GM12878 (cell line): ENCODE measurements at regions not wholly inside any gene's neighbourhood (a gene's known extent, or its start where the extent isn't known, plus 50 kb on each side); places are given as distances from the start of the nearest gene placed in this dataset.

Experiments
- ATAC-seq: fragments of 200-7000 bp; cut with Tn5 transposase; 3 replicates; pipeline ENCODE4 v1.9.1; 2020; ENCODE audit warnings: mild to moderate bottlenecking, moderate library complexity
- BruUV-seq: library from RNA; stranded (reverse); fragments of 400-500 nt; replicated peaks from 2 replicates; lab custom pipeline; 2021; lab: Mats Ljungman, UMichigan
- CTCF ChIA-PET: fragments of 300-600 bp; sonication (Branson Sonifier 250); formaldehyde crosslinking; extraction: SDS; loops from one replicate; lab custom pipeline; 2021; ENCODE audit warnings: inconsistent platforms; lab: Yijun Ruan, JAX
- POLR2A ChIA-PET: fragments of 350-600 bp; formaldehyde crosslinking; extraction: SDS; loops from one replicate; lab custom pipeline; 2021; ENCODE audit warnings: inconsistent platforms; lab: Charles Lee
- RAD21 ChIA-PET: fragments of 300-600 bp; sonication (Branson Sonifier 250); formaldehyde crosslinking; loops from one replicate; lab custom pipeline; 2023; ENCODE audit warnings: antibody characterized with exemption; ENCODE audit not compliant: unreplicated experiment; lab: Charles Lee
- SMC1A ChIA-PET: fragments of 300-600 bp; sonication (Branson Sonifier 250); formaldehyde crosslinking; loops from one replicate; lab custom pipeline; 2023; ENCODE audit not compliant: unreplicated experiment, uncharacterized antibody; lab: Charles Lee
- DNase-seq: peaks from one replicate; pipeline ENCODE4 v3.0.0-alpha.2; 2011; ENCODE audit warnings: low read depth, low spot score
- FAIRE-seq: peaks from 3 replicates; lab custom pipeline; 2011; peaks lifted over from hg19 to GRCh38; lab: Jason Lieb, UNC
- H2AFZ ChIP-seq: 2 replicates; pipeline ENCODE4 v1.6.0; 2011; ENCODE audit warnings: low read depth, low read length, control low read depth; ENCODE audit not compliant: control insufficient read depth
- H3K27ac ChIP-seq: 2 replicates; pipeline ENCODE4 v1.5.1; 2011; ENCODE audit warnings: control low read depth; ENCODE audit not compliant: control insufficient read depth, insufficient read depth
- H3K27me3 ChIP-seq, 2 experiments: replicated peaks in 1 of 2; 2 replicates each; pipeline versions ENCODE4 v1.6.0 to v1.6.1; 2011; ENCODE audit warnings: low read length in 1 of 2; ENCODE audit not compliant: control insufficient read depth in 2 of 2, insufficient read depth in 2 of 2
- H3K36me3 ChIP-seq, 2 experiments: 2 replicates each; pipeline ENCODE4 v1.5.1; 2011; ENCODE audit warnings: low read length in 1 of 2; ENCODE audit not compliant: control insufficient read depth in 2 of 2, insufficient read depth in 2 of 2
- H3K4me1 ChIP-seq: 2 replicates; pipeline ENCODE4 v1.6.1; 2011; ENCODE audit warnings: mild to moderate bottlenecking, low read length, moderate library complexity, mixed read lengths; ENCODE audit not compliant: control insufficient read depth, insufficient read depth
- H3K4me2 ChIP-seq: 2 replicates; pipeline ENCODE4 v1.6.0; 2011; ENCODE audit warnings: control low read depth; ENCODE audit not compliant: control insufficient read depth, insufficient read depth
- H3K4me3 ChIP-seq: fragments of 200-600 bp; sonication (generic); 2 replicates; pipeline ENCODE4 v1.5.1; 2016
- H3K79me2 ChIP-seq: 2 replicates; pipeline ENCODE4 v1.6.0; 2011; ENCODE audit warnings: low read length; ENCODE audit not compliant: control insufficient read depth, insufficient read depth
- H3K9ac ChIP-seq: 2 replicates; pipeline ENCODE4 v1.8.0; 2011; ENCODE audit warnings: low read length, control low read depth, mixed read lengths; ENCODE audit not compliant: control insufficient read depth, insufficient read depth
- H3K9me3 ChIP-seq: replicated peaks from 3 replicates; pipeline ENCODE4 v1.5.1; 2011; ENCODE audit warnings: mild to moderate bottlenecking, low read length; ENCODE audit not compliant: control insufficient read depth, insufficient read depth
- H4K20me1 ChIP-seq: 2 replicates; pipeline ENCODE4 v1.6.0; 2011; ENCODE audit not compliant: control insufficient read depth, insufficient read depth
- ELK1 ChIP-seq: IDR thresholded peaks from 2 replicates; pipeline ENCODE4 v1.6.1; 2012; ENCODE audit warnings: low read depth, low read length, improper control_type of control experiment
- MXI1 ChIP-seq: fragments of 150-350 bp; IDR thresholded peaks from 2 replicates; pipeline ENCODE4 v1.6.1; 2011; ENCODE audit warnings: low read depth, mild to moderate bottlenecking, inconsistent platforms, low read length, improper control_type of control experiment
- NKRF ChIP-seq: fragments of 450-650 bp; conservative IDR thresholded peaks from 2 replicates; pipeline ENCODE4 v1.6.1; 2017; ENCODE audit warnings: mild to moderate bottlenecking, moderate library complexity
- RAD51 ChIP-seq: fragments of 450-650 bp; IDR thresholded peaks from 2 replicates; pipeline ENCODE4 v1.6.1; 2016; ENCODE audit warnings: moderate library complexity, mild to moderate bottlenecking, inconsistent platforms
- RB1 ChIP-seq: fragments of 450-650 bp; formaldehyde crosslinking; IDR thresholded peaks from 2 replicates; pipeline ENCODE4 v1.6.1; 2017; ENCODE audit warnings: mild to moderate bottlenecking, borderline replicate concordance
- TAF1 ChIP-seq: IDR thresholded peaks from 2 replicates; pipeline ENCODE4 v1.6.1; 2011; ENCODE audit warnings: mild to moderate bottlenecking, low read depth, low read length, borderline replicate concordance
- WGBS: methylation state at CpG from one replicate; pipeline ENCODE4 v1.1.6; 2016; ENCODE audit warnings: low lambda C conversion rate; ENCODE audit not compliant: insufficient replicate concordance, insufficient coverage; ENCODE audit errors: missing lambda C conversion rate; 5-methylcytosine and 5-hydroxymethylcytosine counted together
- in situ Hi-C: fragments of 300-500 bp; cut with MboI; formaldehyde crosslinking; loops from 9 replicates; pipeline ENCODE4 v1.14.3; 2018; ENCODE audit warnings: mixed read lengths
- intact Hi-C: fragments of 100-400 bp; cut with micrococcal nuclease; formaldehyde crosslinking; loops from one replicate; pipeline ENCODE4 v1.14.2; 2022; ENCODE audit not compliant: unreplicated experiment

- TF ChIP-seq RB1 (no peak), ELK1 (no peak), MXI1 (no peak), NKRF (no peak)
- TF ChIP-seq, all 136 proteins: peak for 0
These were observed 500.5 kb upstream of the SYT4 start (continued) for GRCh38 chr18:43777636-43778304.

- SMC1A ChIA-PET, result no interaction called here
- TF ChIP-seq TAF1 (no peak), RAD51 (peak; percentile 67; the same call in 1 of the 2 replicates)
- Histone ChIP-seq H3K9me3 (no peaks in the 10 kb centered on the region), H3K9ac (no peak overlapping the region), H3K4me2 (no peak overlapping the region), H3K36me3 (no peaks in the 10 kb centered on the region), H3K79me2 (no peaks in the 10 kb centered on the region), H4K20me1 (no peaks in the 10 kb centered on the region), H2AFZ (no peak overlapping the region), H3K27me3 (no peaks in the 10 kb centered on the region), H3K4me1 (no peaks in the 10 kb centered on the region), H3K27ac (no peak overlapping the region), H3K4me3 (no peak overlapping the region)
- BruUV-seq, result no TSS peak
- 0% methylated on average over 2 of the region's 2 CpGs for whole genome bisulfite sequencing
- intact Hi-C loops, result no loop called here
- POLR2A ChIA-PET, result no interaction called here
- FAIRE-seq, result no peak
- in situ Hi-C loops, result no loop called here
- ATAC-seq, result no peak
- no peak for DNase-seq
- CTCF ChIA-PET, result no interaction called here
- RAD21 ChIA-PET, result no interaction called here
These were observed 503.6 kb upstream of the SYT4 start for GRCh38 chr18:43780782-43781340.
